A204.1 (cell line): ENCODE measurements at regions not wholly inside any gene's neighbourhood (a gene's known extent, or its start where the extent isn't known, plus 50 kb on each side); places are given as distances from the start of the nearest gene placed in this dataset.
"Not testable (repeated sequence)": the region's sequence is repeated elsewhere in the genome, so short reads cannot be mapped to it uniquely, and the experiment has no call there.

ENCODE experiments used
- FAIRE-seq: peaks from 2 replicates; lab custom pipeline; 2012; peaks lifted over from hg19 to GRCh38; lab: Jason Lieb, UNC

- FAIRE-seq: no peak
Measured at GRCh38 chr15:23850666-23851065, 163.6 kb upstream of the NDN start.

DNA sequence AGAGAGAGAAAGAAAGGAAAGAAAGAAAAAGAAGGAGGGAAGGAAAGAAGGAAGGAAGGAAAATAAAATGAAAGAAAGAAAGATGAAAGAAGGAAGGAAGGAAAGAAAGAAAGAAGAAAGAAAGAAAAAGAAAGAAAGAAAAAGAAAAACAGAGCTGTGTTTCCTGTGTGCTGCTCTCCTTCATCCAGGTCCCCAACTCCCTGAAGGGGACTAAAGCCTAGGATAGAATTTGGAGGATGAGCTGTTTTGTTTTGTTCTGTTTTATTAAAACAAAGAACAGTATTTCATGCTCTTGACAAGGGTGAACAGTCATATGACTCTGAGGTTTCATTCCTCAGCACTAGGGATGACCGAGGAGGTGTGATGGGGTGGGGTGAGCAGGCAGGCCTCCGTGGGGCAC is 164.8 kb upstream of the NDN start:
- no peak for FAIRE-seq

DNA sequence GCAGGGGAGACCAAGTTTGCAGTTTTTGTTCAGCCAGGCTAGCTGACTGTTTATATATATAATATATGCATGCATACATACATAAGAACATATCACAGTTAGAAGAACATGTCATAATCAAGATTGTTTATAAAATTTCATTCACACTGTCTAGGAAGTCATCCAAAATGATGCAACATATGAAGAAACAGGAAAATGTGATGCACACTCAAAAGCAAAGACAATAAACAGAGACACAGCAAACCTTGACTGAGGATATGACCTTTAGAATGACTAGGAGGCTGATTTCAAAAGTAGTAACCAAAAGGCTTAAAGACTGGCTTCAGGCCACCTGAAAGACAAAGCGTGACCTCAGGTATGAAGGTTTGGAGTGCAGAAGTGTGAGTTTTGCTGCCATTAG is 166.2 kb upstream of the NDN start:
- FAIRE-seq: no peak

GRCh38 chr15:23854203-23854911 is 167.3 kb upstream of the NDN start:
- no peak for FAIRE-seq

DNA sequence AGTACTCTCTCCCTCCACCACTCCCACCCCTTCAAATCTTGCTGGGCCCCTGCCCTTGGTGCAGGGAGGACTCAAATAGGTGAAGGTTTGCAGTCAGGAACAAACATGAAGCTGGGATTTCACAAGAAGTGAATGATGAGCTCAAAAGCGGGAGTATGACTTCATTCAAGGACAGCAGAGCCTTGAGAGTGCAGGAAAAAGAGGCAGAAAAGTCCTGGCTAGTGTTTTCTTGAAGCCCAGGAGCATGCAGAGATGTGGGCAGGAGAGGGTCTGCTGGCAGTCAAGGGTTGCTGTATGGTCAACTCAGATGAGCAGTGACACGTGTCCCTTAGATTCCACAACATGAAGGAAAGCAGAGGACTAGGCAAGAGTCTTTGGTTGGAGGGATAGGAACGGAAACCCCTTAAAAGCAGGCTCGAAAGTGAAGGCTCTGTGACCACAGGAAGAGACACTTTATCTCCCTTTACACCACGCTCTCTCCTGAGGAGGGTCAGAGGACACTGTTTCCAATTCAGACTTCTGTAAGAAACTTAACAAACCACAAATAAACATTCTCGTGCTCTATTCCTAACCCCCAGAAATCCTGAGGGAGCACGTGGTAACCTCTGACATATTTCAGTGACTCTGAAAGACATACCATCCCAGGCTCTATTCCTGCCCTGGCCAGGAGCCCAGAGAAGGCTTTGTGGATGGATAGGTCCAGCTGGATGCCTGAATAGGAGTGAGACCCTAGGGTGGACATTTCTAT is 168.0 kb upstream of the NDN start:
- FAIRE-seq: no peak

DNA sequence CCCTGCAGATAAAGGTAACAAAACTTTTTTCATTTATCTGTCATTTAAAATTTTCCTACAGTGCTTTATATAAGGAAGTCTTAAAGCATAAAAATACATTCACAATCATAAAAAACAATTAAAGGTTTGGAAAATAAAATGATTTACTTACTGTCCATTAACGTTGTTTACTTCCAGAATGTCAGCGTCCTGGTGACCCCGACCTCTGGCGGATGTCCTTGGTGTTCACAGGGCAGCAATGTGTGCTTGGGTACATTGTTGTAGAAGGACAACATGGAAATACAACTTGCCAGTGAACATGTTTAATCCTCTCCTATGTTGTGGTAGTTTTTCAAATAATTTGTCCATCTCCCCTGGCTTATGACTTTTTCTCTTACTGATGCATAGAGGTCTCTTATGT is 168.8 kb upstream of the NDN start:
- no peak for FAIRE-seq

DNA sequence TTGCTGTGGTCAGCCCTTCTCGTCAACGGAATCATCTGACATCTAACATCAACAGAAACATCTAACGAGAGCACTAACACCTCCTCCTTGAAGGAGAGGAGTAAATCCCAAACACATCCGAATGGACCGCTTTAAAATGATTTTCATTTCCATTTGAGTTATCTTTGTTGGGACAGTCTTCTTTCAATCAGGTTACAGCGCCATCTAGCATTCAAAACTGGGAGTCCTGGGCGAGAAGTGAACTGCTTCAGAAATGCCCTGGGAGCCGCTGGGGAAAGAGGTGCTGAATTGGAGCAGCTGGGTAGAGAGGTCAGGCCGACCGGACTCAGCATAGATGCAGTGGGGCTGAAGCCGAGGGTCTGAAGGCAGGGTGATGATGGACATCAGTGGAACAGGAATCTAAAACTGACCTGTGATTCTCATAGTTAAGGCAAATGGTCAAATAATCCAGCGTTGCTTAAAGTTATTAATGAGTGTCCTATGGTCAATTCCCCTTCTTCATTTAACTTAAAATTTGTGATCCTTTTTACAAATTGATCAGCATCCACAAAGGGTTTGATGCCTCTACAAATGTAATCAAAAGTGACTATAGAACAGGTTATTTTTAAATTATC is 170.0 kb upstream of the NDN start:
- peak; percentile 69 for FAIRE-seq

DNA sequence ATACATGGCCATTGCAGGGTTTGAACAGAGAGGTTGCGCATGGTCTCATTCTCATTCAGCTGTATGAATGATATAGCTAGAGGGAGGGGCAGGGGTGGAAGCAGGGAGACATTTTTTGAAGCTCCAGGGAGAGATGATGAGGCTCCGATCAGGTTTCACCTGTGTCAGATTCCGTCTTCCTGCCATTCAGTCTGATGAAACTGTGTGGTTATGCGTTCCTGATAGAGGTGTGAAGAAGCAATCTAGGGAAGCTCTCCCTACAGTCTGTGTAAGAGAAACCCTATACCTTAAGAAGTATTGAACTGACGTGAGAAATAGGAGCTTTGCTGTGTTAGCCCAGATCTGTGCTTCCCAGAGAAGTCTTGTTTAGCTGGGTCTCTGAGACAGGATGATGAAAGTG is 171.9 kb upstream of the NDN start:
- FAIRE-seq: no peak

GRCh38 chr15:23860290-23861245 is 173.5 kb upstream of the NDN start:
- FAIRE-seq: no peak

- FAIRE-seq: peak; percentile 97
Measured at GRCh38 chr15:23866832-23867231, 179.7 kb upstream of the NDN start.

DNA sequence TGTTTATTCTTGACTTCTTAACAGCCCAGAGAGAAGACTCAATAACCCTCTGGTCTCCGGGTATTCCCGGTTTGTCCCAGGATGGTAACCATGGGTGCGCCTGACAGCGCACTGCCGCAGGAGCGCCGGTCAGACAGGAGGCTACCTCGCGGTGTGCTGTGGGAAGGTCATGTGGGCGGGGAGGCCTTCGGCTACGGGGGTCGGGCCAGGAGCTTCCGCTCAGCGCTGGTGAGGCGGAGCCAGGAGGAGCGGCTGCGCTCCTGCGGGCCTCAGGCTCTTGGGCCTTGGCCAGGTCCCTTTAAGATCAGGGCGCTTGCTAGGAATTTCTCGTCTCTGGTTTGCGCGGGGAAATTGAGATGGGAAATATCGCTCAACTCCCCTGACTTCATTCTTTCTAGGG is 182.3 kb upstream of the NDN start:
- FAIRE-seq: no peak

DNA sequence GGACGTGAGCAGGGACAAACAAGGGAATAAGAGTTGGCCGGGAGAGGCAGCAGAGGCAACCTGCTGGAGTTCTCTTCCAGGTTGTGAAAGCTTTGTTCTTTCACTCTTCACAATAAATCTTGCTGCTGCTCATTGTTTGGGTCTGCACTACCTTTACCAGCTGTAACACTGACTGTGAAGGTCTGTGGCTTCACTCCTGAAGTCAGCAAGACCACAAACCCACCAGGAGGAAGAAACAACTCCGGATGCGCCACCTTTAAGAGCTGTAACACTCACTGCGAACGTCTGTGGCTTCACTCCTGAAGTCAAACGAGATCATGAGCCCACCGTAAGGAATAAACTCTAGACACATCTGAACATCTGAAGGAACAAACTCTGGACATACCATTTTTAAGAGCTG is 186.5 kb upstream of the NDN start:
- FAIRE-seq: not testable (repeated sequence)

- FAIRE-seq: no peak
Measured at GRCh38 chr15:23877502-23878412, 190.7 kb upstream of the NDN start.

DNA sequence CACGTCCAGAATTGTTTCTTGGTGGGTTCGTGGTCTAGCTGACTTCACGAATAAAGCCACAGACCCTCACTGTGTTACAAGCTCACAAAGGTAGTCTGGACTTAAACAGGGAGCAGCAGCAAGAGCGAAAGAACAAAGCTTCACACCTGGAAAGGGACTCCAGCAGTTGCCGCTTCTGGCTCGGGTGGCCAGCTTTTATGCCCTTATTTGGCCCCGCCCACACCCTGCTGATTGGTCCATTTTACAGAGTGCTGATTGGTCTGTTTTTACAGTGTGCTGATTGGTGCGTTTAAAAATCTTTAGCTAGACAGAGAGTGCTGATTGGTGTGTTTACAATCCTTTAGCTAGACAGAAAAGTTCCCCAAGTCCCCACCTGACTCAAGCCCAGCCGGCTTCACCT is 194.2 kb upstream of the NDN start:
- FAIRE-seq: no peak

GRCh38 chr15:23890218-23890617 is 203.1 kb upstream of the NDN start:
- no peak for FAIRE-seq

GRCh38 chr15:23897091-23897490 is 210.0 kb upstream of the NDN start:
- FAIRE-seq: no peak

DNA sequence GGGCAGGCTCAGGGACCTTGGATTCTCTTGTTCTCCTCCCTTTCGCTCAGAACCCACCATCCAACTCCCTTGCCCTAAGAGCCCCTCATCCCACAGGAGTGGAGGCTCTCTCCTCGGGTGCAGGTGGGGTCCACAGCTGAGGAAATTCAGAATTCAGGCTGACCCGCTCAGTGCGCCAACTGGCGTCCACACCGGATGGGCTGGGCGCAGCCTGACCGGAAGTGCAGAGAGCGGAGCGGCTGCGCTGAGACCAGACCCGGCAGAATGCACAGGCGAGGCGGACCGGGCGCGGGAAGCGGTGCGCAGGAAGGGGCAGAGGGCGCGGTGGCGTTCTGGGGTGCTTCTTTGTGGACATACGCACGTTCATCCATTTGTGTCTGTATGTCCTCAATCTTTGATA is 210.4 kb upstream of the NDN start:
- FAIRE-seq: no peak

- FAIRE-seq: no peak
Measured at GRCh38 chr15:23910030-23910429, 222.9 kb upstream of the NDN start.

DNA sequence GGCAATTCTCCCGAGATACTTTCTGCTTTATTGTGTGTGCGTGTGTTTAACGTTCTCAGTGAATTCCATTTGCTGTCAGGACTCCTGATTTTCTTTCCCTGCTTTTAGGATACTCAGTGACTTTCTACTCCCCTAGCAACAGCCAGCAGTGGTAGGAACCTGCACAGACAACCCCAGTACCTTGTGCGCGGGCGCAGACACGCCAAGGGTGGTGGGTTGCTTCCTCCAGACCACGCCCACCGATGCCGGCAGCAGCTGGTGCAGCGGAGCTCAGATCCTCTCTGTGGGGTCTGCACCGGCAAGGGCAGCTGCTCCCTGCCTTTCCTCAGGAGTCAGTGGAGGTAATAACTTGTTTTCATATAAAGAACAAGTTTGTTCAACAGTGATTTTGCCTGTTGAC is 225.1 kb upstream of the NDN start:
- no peak for FAIRE-seq

- FAIRE-seq: no peak
Measured at GRCh38 chr15:23913081-23913480, 226.0 kb upstream of the NDN start.

DNA sequence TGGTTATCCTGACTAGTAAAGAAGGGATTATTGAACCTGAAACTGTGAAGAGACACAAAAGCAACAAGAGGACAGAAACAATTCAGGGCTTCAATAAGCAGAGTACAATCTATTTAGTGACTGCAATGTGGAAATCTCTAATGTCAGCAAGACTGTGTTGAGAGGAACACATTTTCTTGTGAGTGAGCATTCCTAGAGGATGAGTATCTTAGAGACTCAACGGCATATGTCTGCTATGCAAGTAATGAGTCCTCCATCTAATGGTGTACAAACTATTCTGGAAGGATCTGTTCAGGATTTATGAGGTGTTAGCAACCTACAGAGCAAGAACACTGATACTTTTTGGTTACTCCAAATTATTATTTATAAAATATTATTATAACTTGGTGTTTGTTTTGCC is 226.5 kb upstream of the NDN start:
- FAIRE-seq: no peak
